HepG2 (cell line): ENCODE measurements at regions not wholly inside any gene's neighbourhood (a gene's known extent, or its start where the extent isn't known, plus 50 kb on each side); places are given as distances from the start of the nearest gene placed in this dataset.

Experiments used
- ATAC-seq: fragments of 200-7000 bp; cut with Tn5 transposase; 3 replicates; pipeline ENCODE4 v1.9.1; 2020; ENCODE audit warnings: mild to moderate bottlenecking, moderate library complexity
- BruUV-seq: library from RNA; stranded (reverse); fragments of 400-500 nt; replicated peaks from 2 replicates; lab custom pipeline; 2021; lab: Mats Ljungman, UMichigan
- CTCF ChIA-PET: fragments of 300-600 bp; formaldehyde crosslinking; extraction: SDS; loops from one replicate; lab custom pipeline; 2021; ENCODE audit warnings: low total read pairs, inconsistent platforms, low intra/inter-chr PET ratio; lab: Yijun Ruan, JAX
- POLR2A ChIA-PET: fragments of 350-600 bp; sonication (Branson Sonifier 250); formaldehyde crosslinking; loops from one replicate; lab custom pipeline; 2020; ENCODE audit warnings: antibody characterized with exemption, inconsistent platforms; lab: Yijun Ruan, JAX
- DNase-seq: peaks from one replicate; pipeline ENCODE4 v3.0.0-alpha.2; 2015; ENCODE audit warnings: low spot score
- FAIRE-seq: peaks from 3 replicates; lab custom pipeline; 2011; peaks lifted over from hg19 to GRCh38; lab: Jason Lieb, UNC
- H2AFZ ChIP-seq: one replicate; pipeline ENCODE4 v1.6.1; 2011; ENCODE audit warnings: low read length, inconsistent platforms
- H3K27ac ChIP-seq: fragments of 300-600 bp; 3 replicates; pipeline ENCODE4 v1.8.0; 2011; ENCODE audit warnings: mixed run types, mild to moderate bottlenecking, mixed read lengths, low read length, inconsistent platforms; ENCODE audit not compliant: insufficient read depth; ENCODE audit errors: extremely low read length
- H3K27me3 ChIP-seq, 2 experiments: fragments of 200-600 bp in 1 of 2; 2 replicates in 1 of 2; 3 replicates in 1 of 2; pipeline versions ENCODE4 v1.6.0 to v1.8.0; 2011; ENCODE audit warnings: low read length in 2 of 2, mild to moderate bottlenecking in 2 of 2, moderate library complexity in 2 of 2, inconsistent platforms in 1 of 2; ENCODE audit not compliant: insufficient read depth in 2 of 2, control insufficient read depth in 1 of 2
- H3K36me3 ChIP-seq, 2 experiments: fragments of 200-600 bp in 1 of 2; replicated peaks in 1 of 2; 2 replicates in 1 of 2; 3 replicates in 1 of 2; pipeline versions ENCODE4 v1.5.1 to v1.8.0; 2011; ENCODE audit warnings: low read length in 2 of 2, inconsistent platforms in 1 of 2; ENCODE audit not compliant: insufficient read depth in 2 of 2, control insufficient read depth in 1 of 2
- H3K4me1 ChIP-seq: 2 replicates; pipeline ENCODE4 v1.5.1; 2012; ENCODE audit warnings: low read length, inconsistent platforms; ENCODE audit not compliant: insufficient read depth
- H3K4me2 ChIP-seq: 2 replicates; pipeline ENCODE4 v1.6.0; 2011; ENCODE audit warnings: low read depth, low read length, inconsistent platforms
- H3K4me3 ChIP-seq, 3 experiments: fragments of 200-600 bp in 1 of 3; sonication (generic), shearing (Covaris generic) in 1 of 3; replicated peaks in 1 of 3; 2 replicates each; pipeline ENCODE4 v1.5.1; 2011 to 2016; ENCODE audit warnings: low read length in 3 of 3, inconsistent platforms in 2 of 3, low read depth in 2 of 3, mild to moderate bottlenecking in 2 of 3, control low read depth in 1 of 3, mixed read lengths in 1 of 3; ENCODE audit not compliant: insufficient read depth in 1 of 3
- H3K79me2 ChIP-seq: one replicate; pipeline ENCODE4 v1.6.1; 2011; ENCODE audit warnings: low read length, inconsistent platforms; ENCODE audit not compliant: insufficient read depth
- H3K9ac ChIP-seq: 2 replicates; pipeline ENCODE4 v1.6.0; 2011; ENCODE audit warnings: mild to moderate bottlenecking, low read depth, low read length, inconsistent platforms; ENCODE audit not compliant: insufficient read depth
- H3K9me3 ChIP-seq: 2 replicates; pipeline ENCODE4 v1.5.1; 2012; ENCODE audit warnings: mild to moderate bottlenecking, low read length
- H4K20me1 ChIP-seq: 2 replicates; pipeline ENCODE4 v1.6.0; 2011; ENCODE audit warnings: inconsistent platforms, mild to moderate bottlenecking, low read length, moderate library complexity; ENCODE audit not compliant: insufficient read depth
- ARNT ChIP-seq: fragments of 450-650 bp; IDR thresholded peaks from 2 replicates; pipeline ENCODE4 v1.6.1; 2017
- FIP1L1 ChIP-seq: fragments of 200-400 bp; formaldehyde crosslinking; IDR thresholded peaks from 2 replicates; pipeline ENCODE4 v1.6.1; 2018; ENCODE audit warnings: low read depth, mild to moderate bottlenecking, low read length, moderate library complexity, borderline replicate concordance; ENCODE audit not compliant: insufficient read depth
- GMEB1 ChIP-seq: sonication (generic); formaldehyde crosslinking; IDR thresholded peaks from 2 replicates; pipeline ENCODE4 v1.5.1; 2020; ENCODE audit warnings: missing genetic modification reagents, mild to moderate bottlenecking, borderline replicate concordance
- HES4 ChIP-seq: sonication (generic); formaldehyde crosslinking; IDR thresholded peaks from 2 replicates; pipeline ENCODE4 v1.9.0; 2021; ENCODE audit warnings: mild to moderate bottlenecking, missing genetic modification reagents, borderline replicate concordance
- KLF12 ChIP-seq: sonication (generic); formaldehyde crosslinking; IDR thresholded peaks from 2 replicates; pipeline ENCODE4 v1.4.0; 2020; ENCODE audit warnings: missing genetic modification reagents, borderline replicate concordance
- NR2F2 ChIP-seq: IDR thresholded peaks from 2 replicates; pipeline ENCODE4 v1.6.1; 2012; ENCODE audit warnings: low read depth, inconsistent platforms, borderline replicate concordance
- PREB ChIP-seq: sonication (generic); formaldehyde crosslinking; IDR thresholded peaks from 2 replicates; pipeline ENCODE4 v1.4.0; 2020; ENCODE audit warnings: missing genetic modification reagents
- RBAK ChIP-seq: sonication (generic); formaldehyde crosslinking; IDR thresholded peaks from 2 replicates; pipeline ENCODE4 v1.5.1; 2020; ENCODE audit warnings: mild to moderate bottlenecking, missing genetic modification reagents
- REST ChIP-seq, 2 experiments: IDR thresholded peaks; 2 replicates each; pipeline ENCODE4 v1.6.1; 2011 to 2012; ENCODE audit warnings: low read length in 2 of 2, borderline replicate concordance in 1 of 2, low read depth in 1 of 2, mild to moderate bottlenecking in 1 of 2, moderate library complexity in 1 of 2
- TGIF2 ChIP-seq: IDR thresholded peaks from 2 replicates; pipeline ENCODE4 v1.6.1; 2016; ENCODE audit warnings: control low read depth, missing compliant biosample characterization
- THAP9 ChIP-seq: sonication (generic); formaldehyde crosslinking; IDR thresholded peaks from 2 replicates; pipeline ENCODE4; 2020; ENCODE audit warnings: missing genetic modification reagents, mild to moderate bottlenecking, borderline replicate concordance
- ZFP36 ChIP-seq: fragments of 150-350 bp; IDR thresholded peaks from 2 replicates; pipeline ENCODE4 v1.6.1; 2018; ENCODE audit warnings: borderline replicate concordance, low read length, low read depth; ENCODE audit not compliant: partially characterized antibody
- ZFY ChIP-seq: sonication (generic); formaldehyde crosslinking; IDR thresholded peaks from 2 replicates; pipeline ENCODE4 v1.4.0; 2020; ENCODE audit warnings: missing genetic modification reagents
- ZNF784 ChIP-seq: sonication (generic); formaldehyde crosslinking; IDR thresholded peaks from 2 replicates; pipeline ENCODE4 v1.5.1; 2020; ENCODE audit warnings: missing genetic modification reagents, mild to moderate bottlenecking, borderline replicate concordance
- WGBS: methylation state at CpG from one replicate; pipeline ENCODE4 v1.1.6; 2017; ENCODE audit warnings: low lambda C conversion rate; 5-methylcytosine and 5-hydroxymethylcytosine counted together
- in situ Hi-C: cut with HindIII; loops from 2 replicates; pipeline ENCODE4 v1.10.0; 2017; ENCODE audit warnings: low pct_unique_long_range_greater_than_20kb; ENCODE audit not compliant: extremely low pct_ligation_motif_present
- intact Hi-C: fragments of 100-400 bp; cut with micrococcal nuclease; formaldehyde crosslinking; loops from one replicate; pipeline ENCODE4 v1.10.0; 2022; ENCODE audit not compliant: unreplicated experiment

- intact Hi-C loops (no loop called here), in situ Hi-C loops (no loop called here)
- no peak for DNase-seq
- FAIRE-seq, result no peak
- H3K4me3 ChIP-seq, result no peak overlapping the region
- ATAC-seq, result no peak
- H3K4me2 ChIP-seq, result no peak overlapping the region
- POLR2A ChIA-PET, result no interaction called here
- no peaks in the 10 kb centered on the region for H3K79me2 ChIP-seq
- WGBS, result 51% methylated on average over 4 of the region's 4 CpGs
- no peak overlapping the region for H2AFZ ChIP-seq
- BruUV-seq, result no TSS peak
- H4K20me1 ChIP-seq, result no peaks in the 10 kb centered on the region
- no peaks in the 10 kb centered on the region for H3K9me3 ChIP-seq
- CTCF ChIA-PET, result no interaction called here
- H3K36me3 ChIP-seq, result no peaks in the 10 kb centered on the region
- no peak overlapping the region for H3K9ac ChIP-seq
- no peak overlapping the region for H3K27ac ChIP-seq
- H3K4me1 ChIP-seq, result peaks cover 26% of the 10 kb centered on the region
- no peaks in the 10 kb centered on the region; a peak in 2 of 5 replicates for H3K27me3 ChIP-seq
- no peak for TF ChIP-seq GMEB1
- no peak for TF ChIP-seq ZFY (CRISPR knock-in tag)
- no peak for TF ChIP-seq KLF12 (CRISPR knock-in tag)
- no peak for TF ChIP-seq HES4 (CRISPR knock-in tag)
- no peak for TF ChIP-seq ZNF784 (CRISPR knock-in tag)
- no peak for TF ChIP-seq THAP9 (CRISPR knock-in tag)
- TF ChIP-seq RBAK (CRISPR knock-in tag), result no peak
- TF ChIP-seq REST (IDR thresholded peaks at IDR 0.05; ENCODE audit: borderline replicate concordance in 1 of 2, low read depth in 1 of 2, low read length in 2 of 2), result no peak
- TF ChIP-seq TGIF2 (CRISPR knock-in tag), result no peak
- TF ChIP-seq ZFP36, result no peak
- TF ChIP-seq PREB (CRISPR knock-in tag), result no peak
- no peak for TF ChIP-seq ARNT
- TF ChIP-seq NR2F2, result no peak
- TF ChIP-seq FIP1L1, result no peak
Observed at GRCh38 chr9:26750162-26750561, 142.4 kb downstream of the CAAP1 start.
